Natural killer cell (primary cell): ENCODE measurements at regions not wholly inside any gene's neighbourhood (a gene's known extent, or its start where the extent isn't known, plus 50 kb on each side); places are given as distances from the start of the nearest gene placed in this dataset.

Experiments
- ATAC-seq, 3 donors: fragments of 150-1000 bp in 2 of 3; fragments of 200-7000 bp in 1 of 3; cut with Tn5 transposase; 1 replicate in 1 of 3; 2 replicates in 2 of 3; pipeline ENCODE4 v1.10.0; 2021; ENCODE audit warnings: mild to moderate bottlenecking in 2 of 3, moderate library complexity in 2 of 3
- DNase-seq, 2 donors: peaks; one replicate each; pipeline versions ENCODE4 v3.0.0 to v3.0.0-alpha.2; 2013 to 2021; ENCODE audit warnings: mixed read lengths in 1 of 2
- H3K27ac ChIP-seq: one replicate; pipeline ENCODE4 v1.5.1; 2013; ENCODE audit warnings: mild to moderate bottlenecking, low read length
- H3K27me3 ChIP-seq: one replicate; pipeline ENCODE4 v1.6.1; 2013; ENCODE audit warnings: low read length; ENCODE audit not compliant: control insufficient read depth, insufficient read depth
- H3K36me3 ChIP-seq: one replicate; pipeline ENCODE4 v1.6.1; 2013; ENCODE audit warnings: low read length; ENCODE audit not compliant: control insufficient read depth, insufficient read depth
- H3K4me1 ChIP-seq: one replicate; pipeline ENCODE4 v1.6.1; 2013; ENCODE audit warnings: low read length; ENCODE audit not compliant: control insufficient read depth, insufficient read depth
- H3K4me3 ChIP-seq: one replicate; pipeline ENCODE4 v1.5.1; 2013; ENCODE audit warnings: low read length
- H3K9me3 ChIP-seq: one replicate; pipeline ENCODE4 v1.6.1; 2013; ENCODE audit warnings: low read length; ENCODE audit not compliant: control insufficient read depth, insufficient read depth
- H3K27ac Mint-ChIP-seq, 2 donors: one replicate each; pipeline ENCODE4 v1.8.0; 2022; ENCODE audit warnings: mild to moderate bottlenecking in 2 of 2, mixed read lengths in 2 of 2, moderate library complexity in 1 of 2
- H3K27me3 Mint-ChIP-seq, 2 donors: one replicate each; pipeline ENCODE4 v1.8.0; 2022; ENCODE audit warnings: low read depth in 2 of 2, mixed read lengths in 2 of 2
- H3K36me3 Mint-ChIP-seq: one replicate; pipeline ENCODE4 v1.8.0; 2022; ENCODE audit warnings: mixed read lengths
- H3K4me1 Mint-ChIP-seq, 2 donors: one replicate each; pipeline ENCODE4 v1.8.0; 2022; ENCODE audit warnings: mixed read lengths in 2 of 2
- H3K4me3 Mint-ChIP-seq: one replicate; pipeline ENCODE4 v1.8.0; 2022; ENCODE audit warnings: mild to moderate bottlenecking, moderate library complexity, mixed read lengths
- H3K9me3 Mint-ChIP-seq, 2 donors: one replicate each; pipeline ENCODE4 v1.8.0; 2022; ENCODE audit warnings: mixed read lengths in 2 of 2
- CTCF ChIP-seq: fragments of 200-600 bp; IDR thresholded peaks from one replicate; pipeline ENCODE4 v1.8.0; 2022; ENCODE audit warnings: antibody characterized with exemption
- WGBS: methylation state at CpG from one replicate; pipeline ENCODE4 v1.1.7; 2013; ENCODE audit warnings: missing lambda C conversion rate; ENCODE audit not compliant: insufficient coverage; 5-methylcytosine and 5-hydroxymethylcytosine counted together
- intact Hi-C: fragments of 100-400 bp; cut with micrococcal nuclease; formaldehyde crosslinking; loops from one replicate; pipeline ENCODE4 v1.14.2; 2022

GRCh38 chr12:67455236-67455635 lies 186.1 kb downstream of the CAND1 start:
- Histone ChIP-seq H3K36me3 (no peaks in the 10 kb centered on the region), H3K9me3 (no peaks in the 10 kb centered on the region), H3K27ac (no peak overlapping the region), H3K4me3 (no peak overlapping the region), H3K4me1 (peaks cover 2% of the 10 kb centered on the region), H3K27me3 (no peaks in the 10 kb centered on the region)
- H3K4me1 Mint-ChIP-seq: peaks cover 8 to 19% of the 10 kb centered on the region in 2 donors
- no peak overlapping the region for H3K27ac Mint-ChIP-seq
- ATAC-seq (no peak), DNase-seq (no peak)
- TF ChIP-seq CTCF: no peak
- no peaks in the 10 kb centered on the region for H3K9me3 Mint-ChIP-seq
- H3K36me3 Mint-ChIP-seq: no peaks in the 10 kb centered on the region
- no peak overlapping the region for H3K4me3 Mint-ChIP-seq
- intact Hi-C loops: no loop called here
- 95% methylated on average over 6 of the region's 6 CpGs for WGBS
- peaks cover 4 to 15% of the 10 kb centered on the region in 2 donors for H3K27me3 Mint-ChIP-seq

- Mint-ChIP-seq H3K27ac (no peak overlapping the region), H3K4me3 (no peak overlapping the region), H3K9me3 (no peaks in the 10 kb centered on the region), H3K4me1 (peaks cover 5 to 10% of the 10 kb centered on the region in 2 donors), H3K27me3 (peaks cover 4 to 15% of the 10 kb centered on the region in 2 donors), H3K36me3 (no peaks in the 10 kb centered on the region)
- Histone ChIP-seq H3K9me3 (no peaks in the 10 kb centered on the region), H3K4me3 (no peak overlapping the region), H3K27ac (no peak overlapping the region), H3K36me3 (no peaks in the 10 kb centered on the region), H3K27me3 (no peaks in the 10 kb centered on the region), H3K4me1 (no peaks in the 10 kb centered on the region)
- ATAC-seq: no peak
- WGBS: 38% methylated on average over 3 of the region's 3 CpGs
- no peak for DNase-seq
- intact Hi-C loops: no loop called here
- TF ChIP-seq CTCF: no peak
Observed at GRCh38 chr12:67456431-67456901, 187.3 kb downstream of the CAND1 start.

- no peak for TF ChIP-seq CTCF
- peaks cover 4 to 15% of the 10 kb centered on the region in 2 donors for H3K27me3 Mint-ChIP-seq
- peaks cover 3 to 9% of the 10 kb centered on the region in 2 donors for H3K4me1 Mint-ChIP-seq
- H3K9me3 Mint-ChIP-seq: no peaks in the 10 kb centered on the region
- intact Hi-C loops: no loop called here
- H3K27ac Mint-ChIP-seq: no peak overlapping the region
- H3K27ac ChIP-seq: no peak overlapping the region
- no peaks in the 10 kb centered on the region for H3K36me3 Mint-ChIP-seq
- ATAC-seq (no peak), DNase-seq (no peak)
- no peaks in the 10 kb centered on the region for H3K27me3 ChIP-seq
- WGBS: 79% methylated on average over 2 of the region's 2 CpGs
- H3K4me1 ChIP-seq: no peaks in the 10 kb centered on the region
- no peaks in the 10 kb centered on the region for H3K36me3 ChIP-seq
- H3K4me3 Mint-ChIP-seq: no peak overlapping the region
- H3K4me3 ChIP-seq: no peak overlapping the region
- H3K9me3 ChIP-seq: no peaks in the 10 kb centered on the region
Observed at GRCh38 chr12:67457136-67457535, 188.0 kb downstream of the CAND1 start.
